ENCODE measurements at regions not wholly inside any gene's neighbourhood (a gene's known extent, or its start where the extent isn't known, plus 50 kb on each side); places are given as distances from the start of the nearest gene placed in this dataset.

DNA sequence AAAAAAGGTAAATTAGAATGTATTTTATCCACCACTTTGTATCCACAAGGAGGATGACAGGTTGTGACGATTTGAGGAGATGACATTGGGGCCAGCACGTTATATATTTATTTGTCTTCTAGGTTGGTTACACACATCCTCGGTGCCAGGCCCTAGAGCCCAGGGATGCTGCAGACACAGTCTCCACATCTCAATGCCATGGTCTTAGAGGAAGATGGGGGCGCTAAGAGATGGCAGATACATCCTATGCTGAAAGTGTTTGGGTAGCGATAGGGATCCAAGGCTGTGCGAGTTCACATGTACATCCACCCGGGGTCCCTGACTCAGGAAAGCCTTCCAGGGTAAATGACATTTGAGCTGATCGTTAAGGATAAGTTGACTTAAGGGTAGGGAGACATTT is 193.1 kb upstream of the GSC start:
- no peaks in the 10 kb centered on the region for H3K9me3 Mint-ChIP-seq (ENCODE audit: unreplicated experiment)
- intact Hi-C loops (cut with micrococcal nuclease), result no loop called here
- H3K36me3 Mint-ChIP-seq (ENCODE audit: insufficient read depth, unreplicated experiment), result no peaks in the 10 kb centered on the region
- H3K27ac Mint-ChIP-seq (ENCODE audit: low read depth, unreplicated experiment), result no peak overlapping the region
- H3K4me1 Mint-ChIP-seq (ENCODE audit: insufficient read depth, unreplicated experiment), result no peaks in the 10 kb centered on the region
- TF ChIP-seq, protein P1, sequence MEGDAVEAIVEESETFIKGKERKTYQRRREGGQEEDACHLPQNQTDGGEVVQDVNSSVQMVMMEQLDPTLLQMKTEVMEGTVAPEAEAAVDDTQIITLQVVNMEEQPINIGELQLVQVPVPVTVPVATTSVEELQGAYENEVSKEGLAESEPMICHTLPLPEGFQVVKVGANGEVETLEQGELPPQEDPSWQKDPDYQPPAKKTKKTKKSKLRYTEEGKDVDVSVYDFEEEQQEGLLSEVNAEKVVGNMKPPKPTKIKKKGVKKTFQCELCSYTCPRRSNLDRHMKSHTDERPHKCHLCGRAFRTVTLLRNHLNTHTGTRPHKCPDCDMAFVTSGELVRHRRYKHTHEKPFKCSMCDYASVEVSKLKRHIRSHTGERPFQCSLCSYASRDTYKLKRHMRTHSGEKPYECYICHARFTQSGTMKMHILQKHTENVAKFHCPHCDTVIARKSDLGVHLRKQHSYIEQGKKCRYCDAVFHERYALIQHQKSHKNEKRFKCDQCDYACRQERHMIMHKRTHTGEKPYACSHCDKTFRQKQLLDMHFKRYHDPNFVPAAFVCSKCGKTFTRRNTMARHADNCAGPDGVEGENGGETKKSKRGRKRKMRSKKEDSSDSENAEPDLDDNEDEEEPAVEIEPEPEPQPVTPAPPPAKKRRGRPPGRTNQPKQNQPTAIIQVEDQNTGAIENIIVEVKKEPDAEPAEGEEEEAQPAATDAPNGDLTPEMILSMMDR (IDR thresholded peaks at IDR 0.05; ENCODE audit: unreplicated experiment), result no peak
- BruUV-seq (replicated peaks), result no TSS peak
- CTCF ChIA-PET, result no interaction called here
- DNase-seq (ENCODE audit: unreplicated experiment), result no peak
- H3K4me3 Mint-ChIP-seq (ENCODE audit: unreplicated experiment), result no peak overlapping the region
- POLR2A ChIA-PET, result no interaction called here
- H3K27me3 Mint-ChIP-seq (ENCODE audit: insufficient read depth, unreplicated experiment), result peaks cover 48% of the 10 kb centered on the region

DNA sequence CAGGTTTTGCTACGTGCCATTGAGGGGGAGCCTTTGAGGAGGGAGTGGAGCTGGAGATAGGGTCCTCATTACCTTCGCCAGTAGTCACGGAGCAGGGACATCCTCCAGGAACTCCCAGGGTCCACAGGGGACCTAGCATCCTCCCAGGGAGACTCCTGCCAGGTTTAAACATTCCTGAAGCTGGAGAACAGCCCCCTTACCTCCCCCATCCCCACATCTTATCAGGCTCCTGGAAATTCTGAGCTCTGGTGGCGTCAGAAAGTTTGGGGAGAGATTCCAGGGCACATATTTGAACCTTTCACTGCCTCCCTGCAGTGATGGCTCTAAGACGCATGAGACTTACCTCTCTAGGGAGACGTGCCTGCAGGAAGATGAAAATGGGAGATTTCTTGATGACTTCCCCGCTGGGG is 192.3 kb upstream of the GSC start:
- CTCF ChIA-PET, result no interaction called here

DNA sequence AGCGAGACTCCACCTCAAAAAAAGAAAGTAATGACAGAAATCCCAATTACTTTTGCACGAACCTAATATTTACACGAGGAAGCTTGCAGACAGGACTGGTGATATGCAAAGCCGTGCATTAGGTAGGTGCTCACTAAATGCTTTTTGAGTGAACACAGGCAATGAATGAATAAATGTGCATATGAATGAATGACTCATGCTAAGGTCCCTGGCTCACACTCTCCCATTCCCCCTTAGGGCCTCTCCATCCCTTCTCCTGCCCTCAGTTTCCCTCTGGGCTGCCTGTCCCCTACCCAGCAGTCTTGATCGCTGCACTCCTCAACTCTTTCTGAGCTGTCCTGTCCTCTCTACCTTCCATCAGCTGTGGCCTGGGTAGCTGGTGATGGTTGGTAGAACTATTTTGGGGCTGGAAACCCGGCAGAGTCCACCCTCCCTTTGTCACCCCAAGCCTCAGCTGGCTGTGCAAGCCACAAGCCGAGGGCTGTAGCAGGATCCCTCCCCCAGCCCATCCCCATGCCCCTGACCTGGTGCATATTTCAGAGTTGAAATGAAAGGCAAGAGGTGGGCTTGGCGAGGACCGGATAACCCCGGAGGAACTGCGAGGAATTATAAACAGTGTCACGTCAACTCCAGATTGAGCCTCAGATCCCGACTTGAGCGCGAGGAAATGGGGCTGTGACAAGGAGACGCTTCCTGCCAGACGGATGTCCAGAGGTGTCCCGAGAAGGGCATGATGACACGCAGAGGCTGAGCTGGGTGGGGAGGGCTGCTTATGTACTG is 191.7 kb upstream of the GSC start:
- Mint-ChIP-seq H3K36me3 (ENCODE audit: insufficient read depth, unreplicated experiment) (no peaks in the 10 kb centered on the region), H3K4me1 (ENCODE audit: insufficient read depth, unreplicated experiment) (no peaks in the 10 kb centered on the region), H3K9me3 (ENCODE audit: unreplicated experiment) (no peaks in the 10 kb centered on the region), H3K27ac (ENCODE audit: low read depth, unreplicated experiment) (no peak overlapping the region), H3K4me3 (ENCODE audit: unreplicated experiment) (no peak overlapping the region), H3K27me3 (ENCODE audit: insufficient read depth, unreplicated experiment) (peaks cover 63% of the 10 kb centered on the region)
- no peak for DNase-seq (ENCODE audit: unreplicated experiment)
- TF ChIP-seq, protein P1 (IDR thresholded peaks at IDR 0.05; ENCODE audit: unreplicated experiment), result no peak
- ChIA-PET POLR2A (no interaction called here), CTCF (no interaction called here)
- BruUV-seq (replicated peaks), result no TSS peak
- intact Hi-C loops (cut with micrococcal nuclease), result no loop called here

More for the DNA sequence above, 192.3 kb upstream of the GSC start:
- Mint-ChIP-seq H3K4me1 (ENCODE audit: insufficient read depth, unreplicated experiment) (no peaks in the 10 kb centered on the region), H3K36me3 (ENCODE audit: insufficient read depth, unreplicated experiment) (no peaks in the 10 kb centered on the region), H3K27ac (ENCODE audit: low read depth, unreplicated experiment) (no peak overlapping the region), H3K4me3 (ENCODE audit: unreplicated experiment) (no peak overlapping the region), H3K9me3 (ENCODE audit: unreplicated experiment) (no peaks in the 10 kb centered on the region), H3K27me3 (ENCODE audit: insufficient read depth, unreplicated experiment) (peaks cover 57% of the 10 kb centered on the region)
- intact Hi-C loops (cut with micrococcal nuclease), result no loop called here
- TF ChIP-seq, protein P1 (IDR thresholded peaks at IDR 0.05; ENCODE audit: unreplicated experiment), result no peak
- DNase-seq (ENCODE audit: unreplicated experiment), result no peak
- BruUV-seq (replicated peaks), result no TSS peak
- POLR2A ChIA-PET, result no interaction called here

DNA sequence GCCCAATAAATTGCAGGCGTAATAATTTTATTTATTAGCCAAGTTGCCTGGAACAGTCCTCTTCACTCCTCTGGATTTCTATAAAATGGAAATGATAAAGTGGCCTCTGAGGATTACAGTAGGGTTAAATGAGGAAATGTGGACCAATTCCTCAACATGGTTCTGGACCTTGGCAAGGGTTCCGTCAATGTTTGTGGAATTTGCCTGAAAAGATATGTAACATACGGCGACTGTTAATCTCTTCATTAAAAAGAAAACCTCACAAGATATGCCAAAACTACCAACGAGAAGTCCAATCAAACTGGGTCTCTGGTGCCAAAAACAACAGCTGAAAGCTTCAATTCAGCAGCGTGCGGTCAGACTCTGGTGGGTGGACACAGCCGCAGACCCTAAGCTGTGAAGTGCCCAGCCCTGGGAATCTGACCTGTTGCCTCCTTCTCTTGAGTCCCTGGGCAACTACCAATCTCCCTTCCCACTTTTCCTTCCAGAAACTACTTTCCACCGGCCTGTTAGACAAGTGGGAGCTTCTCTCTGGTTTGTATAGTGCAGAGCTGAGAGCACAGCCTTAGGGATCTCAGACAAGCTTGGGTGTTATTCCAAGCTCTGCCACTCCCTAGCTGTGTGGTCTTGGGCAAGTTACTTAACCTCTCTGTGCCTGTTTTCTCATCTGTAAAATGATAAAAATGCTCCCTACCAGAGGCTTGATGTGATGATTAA is 190.5 kb upstream of the GSC start:
- no TSS peak for BruUV-seq (replicated peaks)
- ChIA-PET POLR2A (no interaction called here), CTCF (interaction anchor here (0.5 kb wide), 1 partner anchor 94 kb away, joined by 3 read pairs; no protein-coding TSS in a partner anchor)
- H3K36me3 Mint-ChIP-seq (ENCODE audit: insufficient read depth, unreplicated experiment), result no peaks in the 10 kb centered on the region
- TF ChIP-seq, protein P1 (IDR thresholded peaks at IDR 0.05; ENCODE audit: unreplicated experiment), result no peak
- no peak overlapping the region for H3K27ac Mint-ChIP-seq (ENCODE audit: low read depth, unreplicated experiment)
- H3K4me3 Mint-ChIP-seq (ENCODE audit: unreplicated experiment), result no peak overlapping the region
- DNase-seq (ENCODE audit: unreplicated experiment), result no peak
- peaks cover 66% of the 10 kb centered on the region for H3K27me3 Mint-ChIP-seq (ENCODE audit: insufficient read depth, unreplicated experiment)
- intact Hi-C loops (cut with micrococcal nuclease), result no loop called here
- no peaks in the 10 kb centered on the region for H3K9me3 Mint-ChIP-seq (ENCODE audit: unreplicated experiment)
- no peaks in the 10 kb centered on the region for H3K4me1 Mint-ChIP-seq (ENCODE audit: insufficient read depth, unreplicated experiment)
